K562 (cell line): ENCODE measurements at regions not wholly inside any gene's neighbourhood (a gene's known extent, or its start where the extent isn't known, plus 50 kb on each side); places are given as distances from the start of the nearest gene placed in this dataset.
"Not testable (repeated sequence)": the region's sequence is repeated elsewhere in the genome, so short reads cannot be mapped to it uniquely, and the experiment has no call there.

Experiments used
- ATAC-seq: fragments of 200-7000 bp; cut with Tn5 transposase; 3 replicates; pipeline ENCODE4 v1.9.1; 2020; ENCODE audit warnings: moderate library complexity
- BruUV-seq: library from RNA; stranded (reverse); fragments of 400-500 nt; replicated peaks from 2 replicates; lab custom pipeline; 2021; lab: Mats Ljungman, UMichigan
- CTCF ChIA-PET: fragments of 300-600 bp; formaldehyde crosslinking; extraction: SDS; loops from one replicate; lab custom pipeline; 2021; ENCODE audit warnings: low intra/inter-chr PET ratio; lab: Yijun Ruan, JAX
- POLR2A ChIA-PET: fragments of 300-600, 350-650 bp; sonication (Branson Sonifier 250); formaldehyde crosslinking; extraction: SDS; loops from one replicate; lab custom pipeline; 2021; ENCODE audit warnings: antibody characterized with exemption, inconsistent platforms; lab: Yijun Ruan, JAX
- DNase-seq, 4 experiments: peaks; one replicate each; pipeline versions ENCODE4 v3.0.0 to v3.0.0-alpha.2; 2011 to 2018; ENCODE audit warnings: low spot score in 3 of 4, mixed read lengths in 3 of 4; ENCODE audit errors: extremely low read depth in 1 of 4
- FAIRE-seq: peaks from 2 replicates; lab custom pipeline; 2011; peaks lifted over from hg19 to GRCh38; lab: Jason Lieb, UNC
- H2AFZ ChIP-seq: 2 replicates; pipeline ENCODE4 v1.6.0; 2011; ENCODE audit warnings: low read depth, low read length, control low read depth, inconsistent platforms
- H3K27ac ChIP-seq: fragments of 200-600 bp; 3 replicates; pipeline ENCODE4 v1.8.0; 2011; ENCODE audit warnings: low read depth, mild to moderate bottlenecking, control low read depth, inconsistent platforms, low read length, moderate library complexity, mixed read lengths; ENCODE audit errors: extremely low read depth
- H3K27me3 ChIP-seq, 2 experiments: fragments of 300-600 bp in 1 of 2; 2 replicates in 1 of 2; 3 replicates in 1 of 2; pipeline versions ENCODE4 v1.6.0 to v1.8.0; 2011; ENCODE audit warnings: inconsistent platforms in 2 of 2, low read length in 2 of 2, mild to moderate bottlenecking in 1 of 2, mixed read lengths in 1 of 2, moderate library complexity in 1 of 2; ENCODE audit not compliant: control insufficient read depth in 2 of 2, insufficient read depth in 2 of 2
- H3K36me3 ChIP-seq: fragments of 300-600 bp; 3 replicates; pipeline ENCODE4 v1.8.0; 2011; ENCODE audit warnings: mild to moderate bottlenecking, low read length, inconsistent platforms; ENCODE audit not compliant: control insufficient read depth, insufficient read depth
- H3K4me1 ChIP-seq, 2 experiments: fragments of 200-600 bp in 1 of 2; replicated peaks in 1 of 2; 2 replicates in 1 of 2; 3 replicates in 1 of 2; pipeline versions ENCODE4 v1.5.1 to v1.8.0; 2011; ENCODE audit warnings: inconsistent platforms in 2 of 2, low read length in 2 of 2, mild to moderate bottlenecking in 1 of 2, mixed read lengths in 1 of 2, moderate library complexity in 1 of 2; ENCODE audit not compliant: control insufficient read depth in 2 of 2, insufficient read depth in 2 of 2
- H3K4me2 ChIP-seq: 2 replicates; pipeline ENCODE4 v1.6.1; 2011; ENCODE audit warnings: low read length, control low read depth, inconsistent platforms, mixed read lengths; ENCODE audit not compliant: insufficient read depth
- H3K4me3 ChIP-seq: fragments of 200-600 bp; sonication (generic), shearing (Covaris generic); 2 replicates; pipeline ENCODE4 v1.5.1; 2016; ENCODE audit warnings: control low read depth, inconsistent platforms
- H3K79me2 ChIP-seq: fragments of 200-600 bp; 3 replicates; pipeline ENCODE4 v1.8.0; 2011; ENCODE audit warnings: low read length, inconsistent platforms; ENCODE audit not compliant: control insufficient read depth, insufficient read depth
- H3K9ac ChIP-seq, 2 experiments: 2 replicates each; pipeline versions ENCODE4 v1.6.0 to v1.6.1; 2011; ENCODE audit warnings: low read depth in 2 of 2, low read length in 2 of 2, control low read depth in 1 of 2, inconsistent platforms in 1 of 2, mild to moderate bottlenecking in 1 of 2, mixed read lengths in 1 of 2; ENCODE audit not compliant: insufficient read depth in 1 of 2
- H3K9me1 ChIP-seq: one replicate; pipeline ENCODE4 v1.6.0; 2011; ENCODE audit warnings: inconsistent platforms, mild to moderate bottlenecking, low read length, moderate library complexity; ENCODE audit not compliant: control insufficient read depth, insufficient read depth
- H3K9me3 ChIP-seq: replicated peaks from 2 replicates; pipeline ENCODE4 v1.5.1; 2011; ENCODE audit warnings: low read depth, low read length, inconsistent platforms; ENCODE audit not compliant: control insufficient read depth, insufficient read depth
- H4K20me1 ChIP-seq: replicated peaks from 2 replicates; pipeline ENCODE4 v1.6.1; 2011; ENCODE audit warnings: low read length, inconsistent platforms, mixed read lengths; ENCODE audit not compliant: control insufficient read depth, insufficient read depth
- CHD1 ChIP-seq: fragments of 200-600 bp; sonication (generic); IDR thresholded peaks from one replicate; pipeline ENCODE4 v1.6.1; 2012; ENCODE audit warnings: mild to moderate bottlenecking, moderate library complexity, low read length, inconsistent platforms
- ELF4 ChIP-seq: fragments of 450-650 bp; formaldehyde crosslinking; IDR thresholded peaks from 2 replicates; pipeline ENCODE4 v1.4.0; 2022; ENCODE audit warnings: missing genetic modification characterization
- FOXM1 ChIP-seq, 2 experiments: fragments of 450-650 bp in 1 of 2; sonication (generic) in 1 of 2; formaldehyde crosslinking in 1 of 2; IDR thresholded peaks; 2 replicates each; pipeline versions ENCODE4 v1.6.1 to v1.9.0; 2017 to 2022; ENCODE audit warnings: low read depth in 2 of 2, mild to moderate bottlenecking in 2 of 2, missing genetic modification reagents in 1 of 2, moderate library complexity in 1 of 2
- LEF1 ChIP-seq: fragments of 450-650 bp; IDR thresholded peaks from 2 replicates; pipeline ENCODE4 v1.6.1; 2016; ENCODE audit warnings: mild to moderate bottlenecking
- MCM5 ChIP-seq: fragments of 450-650 bp; IDR thresholded peaks from 2 replicates; pipeline ENCODE4 v1.6.1; 2016; ENCODE audit warnings: low read depth
- MECOM ChIP-seq: fragments of 250-450 bp; sonication (Bioruptor Pico); IDR thresholded peaks from 2 replicates; pipeline ENCODE4 v1.8.0; 2022; ENCODE audit warnings: inconsistent platforms
- NFE2 ChIP-seq: IDR thresholded peaks from 2 replicates; pipeline ENCODE4 v1.6.1; 2014; ENCODE audit warnings: antibody characterized with exemption, low read depth
- NFE2L1 ChIP-seq: fragments of 450-650 bp; IDR thresholded peaks from 2 replicates; pipeline ENCODE4 v1.6.1; 2016; ENCODE audit warnings: missing genetic modification characterization, low read depth, mild to moderate bottlenecking, missing compliant biosample characterization, moderate library complexity, borderline replicate concordance
- NRF1 ChIP-seq, 2 experiments: fragments of 450-650 bp; IDR thresholded peaks in 1 of 2; conservative IDR thresholded peaks in 1 of 2; 2 replicates each; pipeline ENCODE4 v1.6.1; 2014; ENCODE audit warnings: mild to moderate bottlenecking in 2 of 2
- POU5F1 ChIP-seq: fragments of 150-350 bp; IDR thresholded peaks from 2 replicates; pipeline ENCODE4 v1.6.1; 2014; ENCODE audit warnings: borderline replicate concordance, low read length, low read depth, mild to moderate bottlenecking; ENCODE audit not compliant: partially characterized antibody
- SAFB ChIP-seq: fragments of 200-400 bp; formaldehyde crosslinking; IDR thresholded peaks from 2 replicates; pipeline ENCODE4 v1.6.1; 2017; ENCODE audit warnings: low read depth, low read length, borderline replicate concordance
- ZBTB17 ChIP-seq: fragments of 450-650 bp; formaldehyde crosslinking; IDR thresholded peaks from 2 replicates; pipeline ENCODE4 v1.4.0; 2020; ENCODE audit warnings: mild to moderate bottlenecking
- ZNF133 ChIP-seq: fragments of 250-450 bp; sonication (Bioruptor Pico); IDR thresholded peaks from 2 replicates; pipeline ENCODE4 v1.4.0; 2020; ENCODE audit warnings: mild to moderate bottlenecking
- ZNF146 ChIP-seq: IDR thresholded peaks from one replicate; pipeline ENCODE4 v1.6.1; 2018; ENCODE audit warnings: missing compliant biosample characterization; ENCODE audit not compliant: unreplicated experiment
- ZNF639 ChIP-seq, 2 experiments: fragments of 200-800 bp in 1 of 2; sonication (Bioruptor generic) in 1 of 2; sonication (generic) in 1 of 2; formaldehyde crosslinking in 1 of 2; IDR thresholded peaks in 1 of 2; conservative IDR thresholded peaks in 1 of 2; 2 replicates each; pipeline versions ENCODE4 v1.5.0 to v1.6.1; 2016 to 2020; ENCODE audit warnings: missing compliant biosample characterization in 1 of 2, missing genetic modification characterization in 1 of 2, missing genetic modification reagents in 1 of 2
- ZNF75A ChIP-seq: fragments of 450-650 bp; formaldehyde crosslinking; IDR thresholded peaks from 2 replicates; pipeline ENCODE4 v1.4.0; 2020; ENCODE audit warnings: mild to moderate bottlenecking
- WGBS: fragments of 100-300 bp; shearing (Covaris generic); methylation state at CpG from one replicate; pipeline ENCODE4 v1.1.6; 2016; ENCODE audit warnings: low coverage, mixed read lengths; ENCODE audit not compliant: insufficient coverage; ENCODE audit errors: missing lambda C conversion rate; 5-methylcytosine and 5-hydroxymethylcytosine counted together
- in situ Hi-C: fragments of 300-500 bp; cut with MboI; formaldehyde crosslinking; loops from 4 replicates; pipeline ENCODE4 v1.15.0; 2018; ENCODE audit warnings: inconsistent platforms, mixed read lengths
- intact Hi-C: fragments of 100-400 bp; cut with micrococcal nuclease; formaldehyde crosslinking; loops from 2 replicates; pipeline ENCODE4 v1.14.2; 2022
- TF ChIP-seq, protein P1 (sequence below): conservative IDR thresholded peaks from 2 replicates; pipeline ENCODE4 v1.6.1; 2011; ENCODE audit warnings: low read depth, mild to moderate bottlenecking, low read length; ENCODE audit not compliant: control insufficient read depth

DNA sequence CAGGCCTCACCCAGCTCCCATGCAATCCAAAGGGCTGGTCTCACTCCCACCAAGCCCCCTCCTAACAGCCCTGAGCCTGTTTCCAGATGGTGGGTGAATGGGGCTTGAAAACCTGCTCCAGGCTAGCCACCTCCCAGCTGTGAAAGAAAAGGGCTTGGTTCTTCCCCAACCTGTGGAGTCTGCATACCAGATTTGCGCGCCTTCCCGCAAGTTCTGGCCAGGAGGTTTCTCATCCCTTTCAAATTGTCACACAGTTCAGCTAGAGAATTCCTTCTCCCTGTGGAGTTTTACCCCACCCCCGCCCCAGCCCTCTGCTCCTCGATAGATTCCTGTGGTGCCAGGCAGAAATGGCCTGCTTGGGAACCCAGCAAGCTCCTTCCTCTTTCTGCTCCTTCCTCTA lies 734.6 kb upstream of the FAT3 start:
- no peak for TF ChIP-seq NRF1 (conservative IDR thresholded peaks at IDR 0.05 in 1 of 2, IDR thresholded peaks at IDR 0.05 in 1 of 2)
- no peak for TF ChIP-seq ZNF146 (CRISPR knock-in tag)
- TF ChIP-seq ZNF133 (CRISPR knock-in tag): no peak
- TF ChIP-seq NFE2L1: no peak
- no peak for TF ChIP-seq ELF4 (CRISPR knock-in tag)
- TF ChIP-seq CHD1: no peak
- TF ChIP-seq ZNF639 (CRISPR knock-in tag; conservative IDR thresholded peaks at IDR 0.05 in 1 of 2, IDR thresholded peaks at IDR 0.05 in 1 of 2): no peak
- TF ChIP-seq MCM5: no peak
- no peak for TF ChIP-seq LEF1
- TF ChIP-seq, protein P1, sequence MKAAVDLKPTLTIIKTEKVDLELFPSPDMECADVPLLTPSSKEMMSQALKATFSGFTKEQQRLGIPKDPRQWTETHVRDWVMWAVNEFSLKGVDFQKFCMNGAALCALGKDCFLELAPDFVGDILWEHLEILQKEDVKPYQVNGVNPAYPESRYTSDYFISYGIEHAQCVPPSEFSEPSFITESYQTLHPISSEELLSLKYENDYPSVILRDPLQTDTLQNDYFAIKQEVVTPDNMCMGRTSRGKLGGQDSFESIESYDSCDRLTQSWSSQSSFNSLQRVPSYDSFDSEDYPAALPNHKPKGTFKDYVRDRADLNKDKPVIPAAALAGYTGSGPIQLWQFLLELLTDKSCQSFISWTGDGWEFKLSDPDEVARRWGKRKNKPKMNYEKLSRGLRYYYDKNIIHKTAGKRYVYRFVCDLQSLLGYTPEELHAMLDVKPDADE: no peak
- TF ChIP-seq NFE2: no peak
- no peak for TF ChIP-seq FOXM1 (IDR thresholded peaks at IDR 0.05; ENCODE audit: low read depth)
- no peak for TF ChIP-seq FOXM1 (CRISPR knock-in tag; IDR thresholded peaks at IDR 0.05; ENCODE audit: low read depth)
- TF ChIP-seq SAFB: no peak
- TF ChIP-seq POU5F1: no peak
- no peak for TF ChIP-seq ZBTB17
- TF ChIP-seq ZNF75A (CRISPR knock-in tag): no peak
- TF ChIP-seq MECOM (CRISPR knock-in tag): no peak
- Histone ChIP-seq H3K4me3 (no peak overlapping the region), H3K27ac (no peak overlapping the region), H3K4me2 (no peak overlapping the region), H3K36me3 (no peaks in the 10 kb centered on the region), H3K9me1 (no peaks in the 10 kb centered on the region), H3K79me2 (no peaks in the 10 kb centered on the region), H3K9ac (no peak overlapping the region), H3K4me1 (no peaks in the 10 kb centered on the region), H3K27me3 (no peaks in the 10 kb centered on the region), H4K20me1 (no peaks in the 10 kb centered on the region), H3K9me3 (no peaks in the 10 kb centered on the region; the same call in 1 of the 2 replicates), H2AFZ (no peak overlapping the region)
- CTCF ChIA-PET: no interaction called here
- FAIRE-seq (no peak), DNase-seq (no peak), ATAC-seq (no peak)
- no TSS peak for BruUV-seq
- intact Hi-C loops: no loop called here
- POLR2A ChIA-PET: no interaction called here
- 0% methylated on average over 5 of the region's 5 CpGs for WGBS
- in situ Hi-C loops: no loop called here

DNA sequence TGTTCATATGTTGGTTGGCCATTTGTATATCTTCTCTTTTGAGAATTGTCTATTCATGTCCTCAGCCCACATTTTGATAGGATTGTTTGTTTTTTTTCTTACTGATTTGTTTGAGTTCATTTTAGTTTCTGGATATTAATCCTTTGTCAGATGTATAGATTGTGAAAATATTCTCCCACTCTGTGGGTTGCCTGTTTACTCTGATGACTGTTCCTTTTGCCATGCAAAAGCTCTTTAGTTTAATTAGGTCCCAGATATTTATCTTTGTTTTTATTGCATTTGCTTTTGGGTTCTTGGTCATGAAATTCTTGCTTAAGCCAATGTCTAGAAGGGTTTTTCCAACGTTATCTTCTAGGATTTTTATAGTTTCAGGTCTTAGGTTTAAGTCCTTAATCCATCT lies 740.7 kb upstream of the FAT3 start:
- H3K36me3 ChIP-seq, H3K4me3 ChIP-seq, H3K27ac ChIP-seq, DNase-seq, BruUV-seq, POLR2A ChIA-PET, H2AFZ ChIP-seq, CTCF ChIA-PET, intact Hi-C loops, H3K27me3 ChIP-seq, H3K9ac ChIP-seq, in situ Hi-C loops, H3K4me1 ChIP-seq, H3K79me2 ChIP-seq, H3K9me3 ChIP-seq, H3K9me1 ChIP-seq, ATAC-seq, H3K4me2 ChIP-seq, H4K20me1 ChIP-seq, FAIRE-seq: not testable (repeated sequence)
- WGBS: 0% methylated on average over 1 of the region's 1 CpG
